SK-N-DZ (cell line): ENCODE measurements at regions not wholly inside any gene's neighbourhood (a gene's known extent, or its start where the extent isn't known, plus 50 kb on each side); places are given as distances from the start of the nearest gene placed in this dataset.
"Not testable (repeated sequence)": the region's sequence is repeated elsewhere in the genome, so short reads cannot be mapped to it uniquely, and the experiment has no call there.

ENCODE experiments used
- DNase-seq: peaks from one replicate; pipeline ENCODE4 v3.0.0-alpha.2; 2015; ENCODE audit warnings: low spot score

DNA sequence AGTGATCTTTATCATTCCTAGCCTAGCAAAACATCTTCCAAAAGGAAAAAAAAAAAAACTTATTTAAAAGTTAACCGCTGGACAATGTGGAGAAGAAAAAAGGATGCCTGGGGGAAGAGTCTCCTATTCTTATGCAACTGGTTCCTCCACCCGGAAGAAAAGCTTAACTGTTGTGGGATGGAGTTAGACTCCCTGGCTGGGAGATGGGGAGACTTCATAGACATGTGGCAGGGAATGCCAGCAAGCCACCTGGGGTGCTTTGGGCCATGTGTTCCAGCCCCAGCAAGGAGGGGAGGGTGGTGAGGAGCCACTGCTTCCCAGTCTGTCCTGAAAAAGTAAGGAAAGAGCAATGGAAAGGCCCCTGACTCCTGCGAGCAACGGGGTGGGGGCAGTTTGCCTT, 119.4 kb upstream of the SPIN4 start:
- DNase-seq, result no peak

DNA sequence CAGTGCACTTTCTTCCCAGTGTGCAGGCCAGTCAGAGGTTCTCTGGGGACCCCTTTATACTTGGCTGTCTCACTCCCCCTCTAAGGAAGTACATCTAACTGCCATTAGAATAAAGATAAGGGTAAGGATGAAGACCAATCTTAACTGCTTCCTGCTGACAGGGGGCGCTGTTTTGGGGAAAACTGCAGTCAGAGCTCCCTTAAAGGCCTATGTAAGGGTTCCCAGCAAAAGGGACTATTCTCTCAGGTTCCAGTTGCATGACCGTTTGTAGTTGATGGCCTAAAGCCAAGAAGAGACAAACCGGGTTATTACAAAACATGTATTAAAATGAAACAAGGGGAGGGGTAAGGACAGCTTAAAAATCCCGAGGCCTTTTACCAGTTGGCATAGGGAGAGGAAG, 115.6 kb upstream of the SPIN4 start:
- DNase-seq, result no peak

DNA sequence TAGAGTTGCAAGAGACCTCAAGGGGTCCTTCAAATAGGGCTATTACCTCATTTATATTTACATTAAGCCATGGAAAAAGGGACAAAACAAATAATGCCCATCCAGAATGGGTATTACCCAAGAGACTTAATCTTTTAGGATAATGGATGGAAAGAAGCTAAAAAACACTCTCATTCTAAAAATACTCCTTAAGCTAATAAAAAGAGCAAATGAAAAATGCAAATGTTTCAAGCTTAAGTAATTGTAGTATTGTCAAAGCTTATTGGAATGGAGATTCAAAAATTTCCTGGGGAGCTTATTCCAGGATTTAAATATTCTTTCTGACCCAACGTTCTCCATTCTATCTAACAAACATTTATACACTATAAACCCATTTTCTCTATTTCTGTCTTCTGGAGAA, 107.8 kb upstream of the SPIN4 start:
- no peak for DNase-seq

DNA sequence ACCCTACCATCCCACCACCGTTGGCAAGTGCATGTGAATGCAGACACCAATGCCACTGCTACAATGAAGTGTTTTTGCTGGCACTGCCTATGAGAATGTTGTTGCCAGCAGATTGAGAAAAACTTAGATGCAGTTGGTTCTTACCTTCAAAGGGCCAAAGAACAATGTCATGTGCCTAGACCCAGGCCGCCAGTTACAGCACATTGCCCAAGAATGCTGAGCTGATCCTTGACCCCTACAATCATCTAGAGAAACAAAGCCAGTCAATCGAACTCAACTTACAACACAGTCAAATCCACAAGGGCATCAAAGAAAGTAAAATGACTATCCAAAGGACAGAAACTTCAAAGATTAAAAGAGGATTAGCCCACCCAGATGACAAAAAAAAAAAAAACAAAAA, 102.4 kb upstream of the SPIN4 start:
- DNase-seq, result no peak

DNA sequence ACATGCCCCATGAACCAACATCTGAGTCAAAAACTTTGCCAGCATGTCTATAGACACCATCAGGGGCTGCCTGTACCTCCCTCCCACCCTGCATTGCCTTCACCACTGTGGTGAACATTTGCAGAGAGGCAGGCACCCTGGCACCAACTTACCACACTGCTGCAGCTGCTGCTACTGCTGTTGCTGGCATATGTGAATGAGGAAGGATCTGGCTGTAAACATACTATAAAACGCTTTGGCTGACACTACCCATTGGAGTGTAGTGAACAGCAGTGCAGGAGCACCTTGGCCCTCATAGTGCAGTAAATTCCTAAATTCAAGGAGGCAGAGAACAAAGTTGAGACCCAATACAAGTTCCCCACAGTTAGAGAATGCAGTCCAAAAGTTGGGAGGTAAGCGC, 90.6 kb upstream of the SPIN4 start:
- DNase-seq, result no peak

DNA sequence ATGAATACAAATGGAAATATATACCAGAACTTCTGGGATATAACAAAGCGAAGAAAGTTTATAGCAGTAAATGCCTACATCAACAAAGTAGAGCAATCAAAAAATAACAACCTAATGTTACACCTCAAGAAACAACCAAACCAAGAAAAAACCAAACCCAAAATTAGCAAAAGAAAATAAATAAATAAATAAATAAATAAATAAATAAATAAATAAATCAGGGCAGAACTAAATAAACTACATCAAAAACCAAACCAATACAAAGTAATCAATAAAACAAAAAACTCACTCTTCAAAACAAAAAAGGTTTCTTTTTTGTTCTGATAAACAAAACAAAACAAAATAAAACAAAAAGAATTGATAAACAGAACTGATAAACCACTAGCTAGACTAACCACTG, 88.4 kb upstream of the SPIN4 start:
- no peak for DNase-seq

DNA sequence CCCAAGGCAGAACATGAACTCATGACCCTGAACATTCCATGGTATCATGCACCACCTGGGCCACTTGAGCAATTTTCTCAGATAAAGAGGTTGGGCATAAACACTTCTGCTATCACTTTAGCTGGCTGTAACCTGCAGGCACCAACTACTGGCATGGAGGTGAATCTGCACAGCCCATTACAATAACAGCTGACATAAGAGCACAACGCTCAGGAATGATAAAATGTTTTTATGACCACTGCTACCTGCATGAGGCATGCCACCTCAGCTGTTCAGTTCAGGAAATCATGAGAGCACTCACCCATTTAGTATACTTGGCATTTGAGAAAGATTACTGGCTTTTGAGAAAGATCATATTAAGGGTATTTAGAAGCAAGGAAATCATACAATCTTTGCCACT, 85.7 kb upstream of the SPIN4 start:
- no peak for DNase-seq

DNA sequence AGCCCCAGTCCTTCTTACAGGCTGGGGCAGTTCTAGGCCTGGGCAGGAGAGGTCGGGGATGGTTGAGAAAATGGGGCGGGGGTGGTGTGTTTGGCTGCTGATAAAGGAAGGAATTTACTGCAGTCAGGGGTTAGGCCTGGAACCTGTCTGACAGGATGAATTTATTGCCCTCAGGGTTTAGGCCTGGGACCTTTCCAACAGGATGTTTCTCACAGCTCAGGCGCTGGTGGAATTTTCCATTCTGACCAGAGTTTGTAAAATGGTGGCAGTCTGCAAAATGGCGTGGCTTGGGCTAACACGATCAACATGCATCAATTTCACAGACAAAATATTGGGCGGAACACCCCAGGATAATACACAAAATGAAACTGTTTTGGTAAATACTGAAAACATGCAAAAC, 83.5 kb upstream of the SPIN4 start:
- peak; percentile 4 for DNase-seq

DNA sequence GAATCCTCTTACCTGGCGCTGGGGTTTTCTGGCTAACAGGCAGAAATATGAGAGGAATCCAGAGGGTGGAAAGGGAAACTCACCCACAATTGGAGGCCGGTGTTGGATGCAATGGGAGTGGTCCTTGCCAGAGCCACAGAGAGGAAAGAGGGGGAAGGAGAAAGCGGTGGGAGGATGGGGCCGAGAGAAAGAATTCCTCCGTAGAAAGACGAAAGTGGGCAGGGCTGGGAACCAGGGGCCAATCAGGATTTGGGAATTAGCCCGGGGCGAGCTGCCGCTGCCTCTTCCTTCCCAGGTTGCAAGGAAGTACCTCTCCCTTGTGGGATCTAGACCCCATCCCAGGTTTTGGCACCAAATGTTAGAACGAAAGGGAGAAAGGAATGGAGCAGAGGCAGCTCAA, 83.1 kb upstream of the SPIN4 start:
- no peak for DNase-seq

DNA sequence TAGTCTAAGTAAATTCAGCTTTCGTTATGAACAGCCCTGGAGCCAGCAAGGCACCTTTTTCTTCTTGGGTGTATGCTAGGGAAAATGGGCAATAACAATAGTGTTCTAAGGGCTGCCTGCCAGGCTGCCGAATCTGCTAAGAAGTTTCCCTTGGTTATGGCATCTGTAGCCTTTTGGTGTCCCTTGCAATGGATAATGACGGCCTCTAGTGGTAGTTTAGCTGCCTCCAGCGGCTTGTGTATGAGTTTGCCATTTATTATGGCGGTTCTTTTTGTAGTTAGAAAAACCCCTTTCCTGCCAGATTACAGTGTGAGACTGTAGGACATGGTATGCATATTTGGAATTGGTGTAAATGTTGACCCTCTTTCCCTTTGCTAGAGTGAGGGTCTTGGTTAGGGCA, 78.9 kb upstream of the SPIN4 start:
- no peak for DNase-seq

DNA sequence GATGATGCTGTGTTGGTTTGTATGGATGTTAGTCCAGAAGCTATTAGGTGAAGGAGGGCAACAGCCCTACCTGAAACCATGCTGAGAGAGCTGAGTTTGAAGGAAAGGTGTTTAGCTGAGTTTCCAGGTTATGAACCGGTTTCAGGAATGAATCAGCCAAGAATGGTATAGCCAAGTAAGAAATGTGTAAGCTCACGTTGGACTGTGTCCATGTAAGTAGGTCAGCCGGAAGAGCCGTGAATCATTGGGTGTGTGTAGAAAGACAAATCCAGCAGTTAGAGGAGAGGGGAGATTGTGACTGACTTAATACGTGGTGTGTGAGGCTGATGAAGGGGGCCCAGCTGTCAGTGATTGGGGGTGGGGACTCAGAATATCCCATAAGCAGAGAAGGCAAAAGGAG, 77.2 kb upstream of the SPIN4 start:
- DNase-seq, result no peak

DNA sequence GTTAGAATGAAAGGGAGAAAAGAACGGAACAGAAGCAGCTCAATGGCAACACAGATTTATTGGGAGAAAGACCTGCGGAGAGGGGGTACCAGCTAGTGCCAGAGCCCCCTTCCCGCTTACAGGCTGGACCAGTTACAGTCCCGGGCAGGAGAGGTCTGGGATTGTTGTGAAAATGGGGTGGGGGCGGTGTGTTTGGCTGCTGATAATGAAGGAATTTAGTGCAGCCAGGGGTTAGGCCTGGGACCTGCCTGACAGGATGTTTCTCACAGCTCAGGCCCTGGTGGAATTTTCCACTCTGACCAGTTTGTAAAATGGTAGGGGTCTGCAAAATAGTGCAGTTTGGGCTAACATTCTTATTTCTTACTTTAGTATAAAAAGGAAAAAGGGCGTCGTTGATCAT, 75.4 kb upstream of the SPIN4 start:
- DNase-seq, result no peak

DNA sequence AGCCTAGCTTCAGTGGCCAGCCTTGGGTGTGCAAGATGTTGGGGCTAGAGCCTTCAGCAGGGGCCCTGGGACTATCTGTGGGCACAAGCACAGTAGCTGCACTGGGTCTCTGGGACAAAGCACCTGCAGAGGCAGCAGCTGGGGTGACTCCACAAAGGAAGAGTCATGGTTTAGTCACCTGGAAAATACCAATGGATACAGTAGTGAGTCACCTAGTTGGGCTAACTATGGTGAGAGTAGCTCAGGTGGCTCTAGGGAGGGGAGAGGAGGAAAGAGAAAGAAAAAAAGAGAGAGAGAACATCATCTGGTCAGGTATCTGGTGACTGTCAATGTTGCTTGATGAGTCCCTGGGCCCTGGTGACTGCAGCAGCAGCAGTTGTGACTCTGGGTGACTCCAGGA, 72.9 kb upstream of the SPIN4 start:
- no peak for DNase-seq

DNA sequence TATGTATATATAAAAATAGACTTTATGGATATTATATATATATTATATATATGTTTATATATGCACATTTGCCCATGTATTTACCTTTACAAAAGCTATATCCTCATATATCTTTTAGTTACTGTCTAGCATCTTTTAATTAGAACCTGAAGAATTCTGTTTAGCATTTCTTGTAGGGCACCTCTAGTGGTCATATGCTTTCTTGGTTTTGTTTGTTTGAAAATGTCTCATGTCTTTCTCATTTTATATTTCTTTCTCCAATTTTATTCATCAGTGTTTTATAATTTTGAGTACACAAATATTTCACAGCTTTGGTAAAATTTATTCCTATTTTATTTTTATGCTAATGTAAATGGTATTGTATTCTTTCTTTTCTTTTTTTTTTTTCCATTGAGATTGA, 70.3 kb upstream of the SPIN4 start:
- DNase-seq, result no peak

DNA sequence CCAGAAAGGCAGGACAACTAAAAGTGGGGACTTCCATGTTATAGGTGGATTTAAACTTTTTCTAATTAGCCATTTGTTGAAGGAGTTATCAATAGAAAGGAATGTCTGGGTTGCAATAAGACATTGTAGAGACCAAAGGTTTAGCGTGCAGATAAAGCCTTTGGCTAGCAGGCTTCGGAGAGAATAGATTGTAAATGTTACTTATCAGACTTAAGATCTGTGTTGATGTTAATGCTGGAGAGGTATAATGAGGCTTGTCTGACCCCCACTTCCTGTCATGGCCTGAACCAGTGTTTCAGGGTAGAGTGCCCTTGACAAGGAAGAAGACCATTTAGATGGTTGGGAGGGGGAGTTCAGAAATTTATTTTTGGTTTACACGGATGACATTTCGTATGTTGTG, 67.1 kb upstream of the SPIN4 start:
- no peak for DNase-seq

DNA sequence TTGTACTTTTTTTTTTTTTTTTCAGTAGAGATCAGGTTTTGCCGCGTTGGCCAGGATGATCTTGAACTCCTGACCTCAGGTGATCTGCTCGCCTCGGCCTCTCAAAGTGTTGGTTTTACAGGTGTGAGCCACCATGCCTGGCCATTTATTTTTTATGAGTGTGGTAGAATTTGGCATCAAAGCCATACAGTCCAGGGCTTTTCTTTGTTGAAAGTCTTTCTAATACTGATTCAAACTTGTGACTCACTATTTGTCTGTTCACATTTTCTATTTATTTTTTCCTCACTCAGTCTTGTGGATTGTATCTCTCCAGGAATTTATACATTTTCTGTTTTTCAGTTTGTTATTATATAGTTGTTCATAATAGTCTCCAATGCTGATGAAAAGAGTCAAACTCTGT, 66.5 kb upstream of the SPIN4 start:
- no peak for DNase-seq

DNA sequence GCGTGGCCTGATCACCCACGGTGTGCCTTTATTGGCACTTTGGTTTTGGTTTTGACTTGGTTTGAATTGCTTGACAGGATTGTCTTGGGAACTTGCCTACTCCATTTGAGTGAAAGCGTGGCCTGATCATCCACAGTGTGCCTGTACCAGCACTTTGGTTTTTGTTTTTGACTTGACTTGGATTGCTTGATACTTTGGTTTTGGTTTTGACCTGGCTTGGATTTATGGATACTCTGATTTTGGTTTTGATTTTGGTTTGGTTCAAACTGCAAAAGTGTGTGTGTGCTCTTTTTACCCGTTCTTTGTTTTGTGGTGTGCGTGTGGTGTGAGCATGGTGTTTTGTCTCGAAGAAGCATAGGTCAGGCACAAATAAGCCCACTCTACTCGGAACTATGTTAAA, 58.8 kb upstream of the SPIN4 start:
- DNase-seq, result not testable (repeated sequence)

DNA sequence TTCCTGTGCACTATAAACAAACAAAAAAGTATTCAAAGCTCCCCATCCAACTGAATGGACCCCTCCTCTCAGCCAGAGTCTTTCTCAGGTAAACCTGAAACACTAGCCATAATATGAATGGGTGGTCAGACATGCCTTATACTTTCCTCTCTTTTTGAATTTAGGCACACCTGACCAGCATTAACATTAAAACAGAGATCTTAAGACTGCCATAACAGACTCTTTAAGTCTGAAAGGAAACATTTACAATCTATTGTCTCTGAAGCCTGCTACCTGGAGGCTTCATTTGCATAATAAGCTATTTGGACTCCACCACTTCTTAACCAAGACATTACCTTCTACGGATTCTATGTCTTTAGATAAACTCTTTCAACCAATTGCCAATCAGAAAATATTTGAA, 56.9 kb upstream of the SPIN4 start:
- no peak for DNase-seq

DNA sequence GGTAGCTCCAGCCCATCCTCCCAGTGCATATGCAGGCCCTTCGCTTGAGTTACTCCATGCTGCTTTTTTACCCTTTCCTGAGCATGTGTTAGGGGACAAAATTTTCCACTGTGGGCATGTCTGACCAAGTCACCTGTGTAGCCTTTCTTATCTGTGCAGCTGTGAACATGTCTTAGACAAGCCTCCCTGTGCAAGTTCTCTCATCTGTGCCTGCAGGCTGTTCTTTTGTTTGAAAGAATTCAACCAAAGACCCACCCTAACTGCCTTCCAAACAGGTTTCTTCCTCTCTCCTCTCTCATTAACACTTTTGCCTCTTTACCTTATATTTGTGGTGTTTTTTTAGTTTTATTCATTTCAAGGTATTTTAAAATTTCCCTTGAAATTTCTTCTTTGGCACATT, 53.2 kb upstream of the SPIN4 start:
- no peak for DNase-seq

DNA sequence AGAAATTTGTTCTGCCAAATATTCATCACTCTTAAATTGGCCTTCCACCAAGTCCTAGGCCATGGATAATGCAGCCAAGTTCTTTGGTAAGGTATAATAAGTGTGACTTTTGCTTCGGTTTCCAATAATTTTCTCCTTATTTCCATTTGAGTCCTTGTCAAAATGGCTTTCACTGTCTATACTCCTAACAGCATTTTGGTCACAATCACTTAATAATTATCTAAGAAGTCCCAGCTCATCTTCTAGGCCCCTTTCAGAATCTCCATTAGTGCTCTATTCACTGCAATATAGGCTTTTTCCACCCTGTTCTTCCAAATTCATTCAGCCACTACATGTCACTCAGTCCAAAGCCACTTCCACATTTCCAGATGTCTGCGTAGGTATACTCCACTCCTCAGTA, 51.0 kb upstream of the SPIN4 start:
- DNase-seq, result no peak
